Esophagus muscularis mucosa (tissue), 4 donors: ENCODE measurements at regions not wholly inside any gene's neighbourhood (a gene's known extent, or its start where the extent isn't known, plus 50 kb on each side); places are given as distances from the start of the nearest gene placed in this dataset.

Experiments used
- DNase-seq: peaks from one replicate; pipeline ENCODE4 v3.0.0-alpha.2; 2017; ENCODE audit errors: extremely low spot score
- H3K27ac ChIP-seq, 4 donors: fragments of 200-600 bp; sonication (generic); replicated peaks in 1 of 4; 1 replicate in 3 of 4; 2 replicates in 1 of 4; pipeline ENCODE4 v1.5.1; 2016 to 2019; ENCODE audit warnings: mild to moderate bottlenecking in 1 of 4
- H3K27me3 ChIP-seq, 4 donors: fragments of 200-600 bp; sonication (generic); one replicate each; pipeline versions ENCODE4 v1.5.1 to v1.6.0; 2016 to 2019
- H3K36me3 ChIP-seq, 4 donors: fragments of 200-600 bp; sonication (generic); one replicate each; pipeline ENCODE4 v1.5.1; 2016 to 2019
- H3K4me1 ChIP-seq, 4 donors: fragments of 200-600 bp; sonication (generic); one replicate each; pipeline ENCODE4 v1.5.1; 2016 to 2019
- H3K4me3 ChIP-seq, 4 donors: fragments of 200-600 bp; sonication (generic); 1 replicate in 2 of 4; 2 replicates in 2 of 4; pipeline ENCODE4 v1.5.1; 2016 to 2019; ENCODE audit warnings: mild to moderate bottlenecking in 4 of 4, moderate library complexity in 1 of 4
- H3K9me3 ChIP-seq, 4 donors: fragments of 200-600 bp; sonication (generic); 1 replicate in 3 of 4; 2 replicates in 1 of 4; pipeline ENCODE4 v1.5.1; 2016 to 2019
- EP300 ChIP-seq: sonication (generic); formaldehyde crosslinking; IDR thresholded peaks from one replicate; pipeline ENCODE4 v1.6.1; 2017; ENCODE audit warnings: antibody characterized with exemption
- POLR2A ChIP-seq: fragments of 450-650 bp; IDR thresholded peaks from one replicate; pipeline ENCODE4 v1.6.1; 2017; ENCODE audit warnings: antibody characterized with exemption, moderate library complexity, mild to moderate bottlenecking, low read depth
- POLR2AphosphoS5 ChIP-seq, 2 donors: sonication (generic); formaldehyde crosslinking; IDR thresholded peaks; one replicate each; pipeline ENCODE4 v1.6.1; 2017; ENCODE audit warnings: antibody characterized with exemption in 2 of 2
- WGBS: methylation state at CpG from one replicate; pipeline ENCODE4 v1.1.5; 2018; 5-methylcytosine and 5-hydroxymethylcytosine counted together
- intact Hi-C: fragments of 100-400 bp; cut with DNase I; formaldehyde crosslinking; loops from one replicate; pipeline ENCODE4 v1.15.1; 2023
- TF ChIP-seq, protein P1 (sequence below), 3 experiments: fragments of 200-600 bp in 2 of 3; fragments of 450-650 bp in 1 of 3; sonication (generic) in 2 of 3; IDR thresholded peaks; one replicate each; pipeline ENCODE4 v1.5.1; 2017 to 2019; ENCODE audit warnings: antibody characterized with exemption in 3 of 3, mild to moderate bottlenecking in 2 of 3, moderate library complexity in 1 of 3

- 95% methylated on average over 3 of the region's 3 CpGs for WGBS
- Histone ChIP-seq H3K36me3 (no peaks in the 10 kb centered on the region), H3K4me3 (no peak overlapping the region), H3K4me1 (peaks cover 0 to 6% (median 0%) of the 10 kb centered on the region in 4 donors), H3K9me3 (no peaks in the 10 kb centered on the region), H3K27me3 (no peaks in the 10 kb centered on the region), H3K27ac (no peak overlapping the region)
- DNase-seq: no peak
- TF ChIP-seq, protein P1, sequence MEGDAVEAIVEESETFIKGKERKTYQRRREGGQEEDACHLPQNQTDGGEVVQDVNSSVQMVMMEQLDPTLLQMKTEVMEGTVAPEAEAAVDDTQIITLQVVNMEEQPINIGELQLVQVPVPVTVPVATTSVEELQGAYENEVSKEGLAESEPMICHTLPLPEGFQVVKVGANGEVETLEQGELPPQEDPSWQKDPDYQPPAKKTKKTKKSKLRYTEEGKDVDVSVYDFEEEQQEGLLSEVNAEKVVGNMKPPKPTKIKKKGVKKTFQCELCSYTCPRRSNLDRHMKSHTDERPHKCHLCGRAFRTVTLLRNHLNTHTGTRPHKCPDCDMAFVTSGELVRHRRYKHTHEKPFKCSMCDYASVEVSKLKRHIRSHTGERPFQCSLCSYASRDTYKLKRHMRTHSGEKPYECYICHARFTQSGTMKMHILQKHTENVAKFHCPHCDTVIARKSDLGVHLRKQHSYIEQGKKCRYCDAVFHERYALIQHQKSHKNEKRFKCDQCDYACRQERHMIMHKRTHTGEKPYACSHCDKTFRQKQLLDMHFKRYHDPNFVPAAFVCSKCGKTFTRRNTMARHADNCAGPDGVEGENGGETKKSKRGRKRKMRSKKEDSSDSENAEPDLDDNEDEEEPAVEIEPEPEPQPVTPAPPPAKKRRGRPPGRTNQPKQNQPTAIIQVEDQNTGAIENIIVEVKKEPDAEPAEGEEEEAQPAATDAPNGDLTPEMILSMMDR (IDR thresholded peaks at IDR 0.05): no peak
- TF ChIP-seq POLR2AphosphoS5 (IDR thresholded peaks at IDR 0.05) (no peak), POLR2A (no peak), EP300 (no peak)
- intact Hi-C loops: no loop called here
Observed at GRCh38 chr1:168374566-168374965, 93.9 kb downstream of the TBX19 start.

- Histone ChIP-seq H3K36me3 (no peaks in the 10 kb centered on the region), H3K9me3 (no peaks in the 10 kb centered on the region), H3K27me3 (no peaks in the 10 kb centered on the region), H3K27ac (no peak overlapping the region), H3K4me1 (peaks cover 0 to 6% (median 0%) of the 10 kb centered on the region in 4 donors), H3K4me3 (no peak overlapping the region)
- whole genome bisulfite sequencing: 62% methylated on average over 5 of the region's 5 CpGs
- intact Hi-C loops: no loop called here
- TF ChIP-seq POLR2AphosphoS5 (IDR thresholded peaks at IDR 0.05): no peak
- TF ChIP-seq EP300: no peak
- TF ChIP-seq POLR2A: no peak
- TF ChIP-seq, protein P1 (IDR thresholded peaks at IDR 0.05): no peak
- no peak for DNase-seq
Observed at GRCh38 chr1:168373869-168374268, 93.2 kb downstream of the TBX19 start.

GRCh38 chr1:168372861-168373371, 92.2 kb downstream of the TBX19 start:
- Histone ChIP-seq H3K27ac (no peak overlapping the region), H3K4me3 (no peak overlapping the region), H3K27me3 (no peaks in the 10 kb centered on the region), H3K4me1 (peaks cover 0 to 6% (median 0%) of the 10 kb centered on the region in 4 donors), H3K9me3 (no peaks in the 10 kb centered on the region), H3K36me3 (no peaks in the 10 kb centered on the region)
- WGBS: 90% methylated on average over 7 of the region's 7 CpGs
- no peak for DNase-seq
- TF ChIP-seq EP300: no peak
- TF ChIP-seq, protein P1 (IDR thresholded peaks at IDR 0.05): no peak
- TF ChIP-seq POLR2A: no peak
- no peak for TF ChIP-seq POLR2AphosphoS5 (IDR thresholded peaks at IDR 0.05)
- intact Hi-C loops: no loop called here

- Histone ChIP-seq H3K9me3 (no peaks in the 10 kb centered on the region), H3K27me3 (no peaks in the 10 kb centered on the region), H3K4me1 (peaks cover 0 to 6% (median 0%) of the 10 kb centered on the region in 4 donors), H3K27ac (no peak overlapping the region), H3K4me3 (no peak overlapping the region), H3K36me3 (no peaks in the 10 kb centered on the region)
- 63% methylated on average over 4 of the region's 4 CpGs for WGBS
- no peak for TF ChIP-seq POLR2AphosphoS5 (IDR thresholded peaks at IDR 0.05)
- TF ChIP-seq, protein P1 (IDR thresholded peaks at IDR 0.05): no peak
- TF ChIP-seq POLR2A: no peak
- no peak for TF ChIP-seq EP300
- no peak for DNase-seq
- intact Hi-C loops: no loop called here
Observed at GRCh38 chr1:168372307-168372706, 91.6 kb downstream of the TBX19 start.

- Histone ChIP-seq H3K4me3 (no peak overlapping the region), H3K27me3 (no peaks in the 10 kb centered on the region), H3K9me3 (no peaks in the 10 kb centered on the region), H3K36me3 (no peaks in the 10 kb centered on the region), H3K4me1 (peaks cover 0 to 6% (median 0%) of the 10 kb centered on the region in 4 donors), H3K27ac (no peak overlapping the region)
- DNase-seq: no peak
- WGBS: 67% methylated on average over 3 of the region's 5 CpGs
- intact Hi-C loops: no loop called here
- TF ChIP-seq POLR2AphosphoS5 (IDR thresholded peaks at IDR 0.05) (no peak), POLR2A (no peak), EP300 (no peak)
- TF ChIP-seq, protein P1 (IDR thresholded peaks at IDR 0.05): no peak
Observed at GRCh38 chr1:168371477-168371876, 90.8 kb downstream of the TBX19 start.
